ENCODE measurements at regions not wholly inside any gene's neighbourhood (a gene's known extent, or its start where the extent isn't known, plus 50 kb on each side); places are given as distances from the start of the nearest gene placed in this dataset.

DNA sequence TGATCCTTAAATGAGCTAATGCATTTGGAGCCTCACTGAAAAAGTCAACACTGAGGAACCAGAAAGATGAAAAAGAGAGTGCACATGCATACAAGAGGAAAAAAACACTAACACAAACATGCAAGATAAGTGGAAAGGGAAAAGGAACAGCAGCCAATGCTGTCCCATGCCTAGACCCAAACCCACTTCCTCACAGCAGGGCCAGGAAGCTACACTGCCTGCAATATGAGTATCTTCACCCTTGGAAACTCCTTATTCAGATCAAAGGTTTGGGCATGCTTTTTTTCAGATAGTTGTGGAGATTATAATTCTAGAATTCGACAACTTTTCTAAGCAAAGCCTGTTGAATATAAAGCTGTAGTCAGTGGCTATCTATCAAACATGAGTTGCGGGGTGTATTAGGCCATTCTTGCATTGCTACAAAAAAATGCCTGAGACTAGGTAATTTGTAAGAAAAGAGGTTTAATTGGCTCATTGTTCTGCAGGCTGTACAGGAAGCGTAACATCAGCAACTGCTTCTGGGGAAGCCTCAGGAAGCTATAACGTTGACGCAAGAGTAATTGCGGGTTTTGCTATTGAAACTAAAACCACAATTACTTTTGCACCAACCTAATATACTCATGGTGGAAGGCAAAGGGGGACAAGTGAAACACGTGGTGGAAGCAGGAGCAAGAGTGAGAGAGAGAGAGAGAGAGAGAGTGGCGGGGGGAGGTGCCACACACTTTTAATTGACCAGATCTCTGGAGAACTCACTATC is 138.2 kb downstream of the MBD2 start:
- POLR2A ChIA-PET: interaction anchor here (0.6 kb wide), 1 partner anchor 39 kb away, joined by 3 read pairs; no protein-coding TSS in a partner anchor
- CTCF ChIA-PET (ENCODE audit: unreplicated experiment): no interaction called here
- no peaks in the 10 kb centered on the region for H3K4me1 ChIP-seq (ENCODE audit: insufficient read depth, low read length, poor library complexity, severe bottlenecking)
- H3K9me3 ChIP-seq (ENCODE audit: low read length): no peaks in the 10 kb centered on the region
- no peak for TF ChIP-seq EZH2phosphoT487 (IDR thresholded peaks at IDR 0.05; ENCODE audit: borderline replicate concordance, low read depth, low read length)
- TF ChIP-seq CTCF (conservative IDR thresholded peaks at IDR 0.05; ENCODE audit: low read length): no peak
- no peaks in the 10 kb centered on the region for H4K20me1 ChIP-seq (ENCODE audit: insufficient read depth, low read length)
- H2AFZ ChIP-seq (ENCODE audit: low read length): no peak overlapping the region
- H3K9me2 ChIP-seq (ENCODE audit: insufficient read depth, low read length): no peaks in the 10 kb centered on the region
- intact Hi-C loops (cut with micrococcal nuclease; ENCODE audit: unreplicated experiment): no loop called here
- no peak overlapping the region for H3K4me3 ChIP-seq (ENCODE audit: low read depth, low read length, poor library complexity, severe bottlenecking)
- H3K4me2 ChIP-seq (ENCODE audit: low read length): no peak overlapping the region
- BruUV-seq (replicated peaks): no TSS peak
- no peak for DNase-seq (ENCODE audit: low spot score)
- no peak overlapping the region for H3K27ac ChIP-seq (ENCODE audit: low read depth, low read length, poor library complexity, severe bottlenecking)
- H3K36me3 ChIP-seq (ENCODE audit: insufficient read depth, low read length): no peaks in the 10 kb centered on the region
- no peaks in the 10 kb centered on the region for H3K79me2 ChIP-seq (ENCODE audit: insufficient read depth, low read depth, low read length)

DNA sequence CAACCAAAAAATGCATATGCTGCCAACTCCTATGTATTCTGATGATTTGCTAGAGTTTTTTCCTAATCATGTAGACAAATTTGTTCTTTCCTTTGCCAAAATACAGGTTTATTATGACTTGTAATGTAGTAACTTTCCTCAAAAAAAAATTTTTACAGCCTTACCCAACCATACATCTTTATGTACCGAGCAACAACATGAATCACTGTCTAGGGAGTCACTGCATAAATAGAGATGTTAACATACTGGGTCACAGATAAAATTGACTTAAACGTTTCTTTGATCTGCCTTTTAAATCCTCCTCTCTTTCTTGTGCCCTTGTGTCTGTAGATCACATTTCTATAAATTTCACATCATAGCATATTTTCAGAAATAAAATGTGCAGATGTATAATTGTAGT is 143.6 kb downstream of the MBD2 start:
- BruUV-seq (replicated peaks): no TSS peak
- Histone ChIP-seq H3K9me2 (ENCODE audit: insufficient read depth, low read length) (no peaks in the 10 kb centered on the region), H3K36me3 (ENCODE audit: insufficient read depth, low read length) (no peaks in the 10 kb centered on the region), H3K27ac (ENCODE audit: low read depth, low read length, poor library complexity, severe bottlenecking) (no peak overlapping the region), H3K4me1 (ENCODE audit: insufficient read depth, low read length, poor library complexity, severe bottlenecking) (no peaks in the 10 kb centered on the region), H3K79me2 (ENCODE audit: insufficient read depth, low read depth, low read length) (no peaks in the 10 kb centered on the region), H3K4me2 (ENCODE audit: low read length) (no peak overlapping the region), H3K4me3 (ENCODE audit: low read depth, low read length, poor library complexity, severe bottlenecking) (no peak overlapping the region), H2AFZ (ENCODE audit: low read length) (no peak overlapping the region), H3K9me3 (ENCODE audit: low read length) (no peaks in the 10 kb centered on the region), H4K20me1 (ENCODE audit: insufficient read depth, low read length) (no peaks in the 10 kb centered on the region)
- intact Hi-C loops (cut with micrococcal nuclease; ENCODE audit: unreplicated experiment): no loop called here
- TF ChIP-seq CTCF (conservative IDR thresholded peaks at IDR 0.05; ENCODE audit: low read length) (no peak), EZH2phosphoT487 (IDR thresholded peaks at IDR 0.05; ENCODE audit: borderline replicate concordance, low read depth, low read length) (no peak)
- ChIA-PET CTCF (ENCODE audit: unreplicated experiment) (no interaction called here), POLR2A (interaction anchor here (0.6 kb wide), 1 partner anchor 350 kb away, joined by 3 read pairs; no protein-coding TSS in a partner anchor)
- no peak for DNase-seq (ENCODE audit: low spot score)

DNA sequence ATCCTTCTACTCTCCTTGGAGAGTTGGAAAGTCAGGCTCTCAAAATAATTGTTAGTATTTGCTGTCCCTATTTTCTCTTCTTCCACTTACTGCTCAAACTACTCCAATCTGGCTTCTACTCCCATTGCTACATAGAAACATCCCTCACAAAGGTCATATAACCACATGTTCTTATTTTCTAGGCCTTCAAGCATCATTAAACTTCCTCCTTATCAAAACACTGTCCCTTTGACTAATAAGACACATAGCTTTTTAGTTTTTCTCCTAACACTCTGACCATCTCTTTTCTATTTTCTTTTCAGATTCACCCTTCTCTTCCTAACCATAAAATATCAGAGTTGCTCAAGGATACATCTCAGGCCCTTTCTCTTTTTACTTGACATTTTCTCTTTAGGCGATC is 148.3 kb downstream of the MBD2 start:
- H3K79me2 ChIP-seq (ENCODE audit: insufficient read depth, low read depth, low read length): no peaks in the 10 kb centered on the region
- TF ChIP-seq EZH2phosphoT487 (IDR thresholded peaks at IDR 0.05; ENCODE audit: borderline replicate concordance, low read depth, low read length) (no peak), CTCF (conservative IDR thresholded peaks at IDR 0.05; ENCODE audit: low read length) (no peak)
- H3K4me1 ChIP-seq (ENCODE audit: insufficient read depth, low read length, poor library complexity, severe bottlenecking): no peaks in the 10 kb centered on the region
- no peak overlapping the region for H3K27ac ChIP-seq (ENCODE audit: low read depth, low read length, poor library complexity, severe bottlenecking)
- ChIA-PET POLR2A (interaction anchor here (0.7 kb wide), 1 partner anchor 58 kb away, joined by 3 read pairs; no protein-coding TSS in a partner anchor), CTCF (ENCODE audit: unreplicated experiment) (no interaction called here)
- DNase-seq (ENCODE audit: low spot score): no peak
- H3K4me3 ChIP-seq (ENCODE audit: low read depth, low read length, poor library complexity, severe bottlenecking): no peak overlapping the region
- H4K20me1 ChIP-seq (ENCODE audit: insufficient read depth, low read length): no peaks in the 10 kb centered on the region
- no TSS peak for BruUV-seq (replicated peaks)
- no peaks in the 10 kb centered on the region for H3K36me3 ChIP-seq (ENCODE audit: insufficient read depth, low read length)
- no peaks in the 10 kb centered on the region for H3K9me3 ChIP-seq (ENCODE audit: low read length)
- no peak overlapping the region for H2AFZ ChIP-seq (ENCODE audit: low read length)
- H3K4me2 ChIP-seq (ENCODE audit: low read length): no peak overlapping the region
- intact Hi-C loops (cut with micrococcal nuclease; ENCODE audit: unreplicated experiment): no loop called here
- H3K9me2 ChIP-seq (ENCODE audit: insufficient read depth, low read length): no peaks in the 10 kb centered on the region
